Right cardiac atrium (tissue), 5 donors: ENCODE measurements at regions not wholly inside any gene's neighbourhood (a gene's known extent, or its start where the extent isn't known, plus 50 kb on each side); places are given as distances from the start of the nearest gene placed in this dataset.

Source experiments
- ATAC-seq, 2 donors: fragments of 200-7000 bp; cut with Tn5 transposase; one replicate each; pipeline versions ENCODE4 v1.8.0 to v1.9.1; 2020; ENCODE audit warnings: moderate library complexity in 2 of 2, mild to moderate bottlenecking in 1 of 2
- DNase-seq, 3 donors: peaks; one replicate each; pipeline ENCODE4 v3.0.0-alpha.2; 2020
- H3K27ac ChIP-seq: one replicate; pipeline ENCODE4 v1.5.1; 2013; ENCODE audit warnings: mild to moderate bottlenecking, low read length, control low read depth, moderate library complexity
- H3K27me3 ChIP-seq: one replicate; pipeline ENCODE4 v1.6.1; 2013; ENCODE audit not compliant: control insufficient read depth, insufficient read depth
- H3K4me1 ChIP-seq: one replicate; pipeline ENCODE4 v1.6.1; 2013; ENCODE audit warnings: low read length; ENCODE audit not compliant: control insufficient read depth, insufficient read depth
- H3K4me3 ChIP-seq: one replicate; pipeline ENCODE4 v1.5.1; 2013; ENCODE audit warnings: low read length, control low read depth
- H3K9me3 ChIP-seq: one replicate; pipeline ENCODE4 v1.6.1; 2013; ENCODE audit warnings: low read length; ENCODE audit not compliant: control insufficient read depth
- WGBS: extraction: QIAGEN DNeasy Blood & Tissue Kit; methylation state at CpG from one replicate; pipeline ENCODE4 v1.1.7; 2013; 5-methylcytosine and 5-hydroxymethylcytosine counted together
- intact Hi-C, 4 donors: fragments of 100-400 bp; cut with DNase I; formaldehyde crosslinking; loops; one replicate each; pipeline versions ENCODE4 v1.11.0 to v1.14.0; 2022 to 2023
- donor health status: healthy with polysubstance abuse.
- donor health status: DM: no; HTN: yes; CAD: no.
- donor health status: DM: no; HTN: no; CAD: no.
- donor health status: DM: no; HTN: yes; CAD: no; lungs with severe emphysema.
- donor health status: DM: yes; HTN: yes; CAD: no.

DNA sequence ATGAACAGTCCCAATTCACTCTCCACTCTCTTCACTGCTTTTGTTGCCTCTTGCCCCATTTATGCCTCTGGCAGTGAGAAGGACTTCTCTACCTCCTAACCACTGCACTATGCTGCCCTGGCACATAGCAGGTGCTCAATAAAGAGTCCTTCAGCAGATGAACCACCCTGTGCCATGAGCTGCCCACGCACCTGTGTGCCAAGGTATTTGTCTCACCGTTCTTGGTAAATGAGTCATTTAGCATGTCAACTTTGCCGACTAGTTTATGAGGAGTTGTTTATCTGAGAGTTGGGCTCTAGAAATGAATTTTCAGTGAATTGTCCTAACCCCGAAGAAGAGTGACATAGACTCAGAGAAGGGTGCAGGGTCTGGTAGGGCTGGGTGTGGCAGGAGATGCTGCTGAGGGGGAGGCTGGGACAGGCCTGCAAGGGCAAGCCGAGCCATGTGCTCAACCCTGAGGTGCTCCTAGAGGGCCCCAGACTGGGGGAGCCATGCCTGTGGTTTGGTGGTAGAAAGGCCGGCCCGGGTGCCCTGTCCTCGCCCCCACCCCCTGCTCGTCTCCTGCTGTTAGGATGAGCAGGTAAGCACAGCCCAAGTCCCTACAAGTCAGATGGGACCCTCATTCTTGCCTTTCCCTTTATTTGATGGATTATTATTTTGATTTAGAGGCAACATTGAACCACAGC is 654.5 kb downstream of the MATN1 start:
- intact Hi-C loops, result no loop called here
- no peak overlapping the region for H3K4me3 ChIP-seq
- 90% methylated on average over 9 of the region's 9 CpGs for WGBS
- H3K9me3 ChIP-seq, result no peaks in the 10 kb centered on the region
- H3K4me1 ChIP-seq, result no peaks in the 10 kb centered on the region
- ATAC-seq (no peak), DNase-seq (no peak)
- H3K27ac ChIP-seq, result no peak overlapping the region
- no peaks in the 10 kb centered on the region for H3K27me3 ChIP-seq

GRCh38 chr1:30064547-30064946 is 658.8 kb downstream of the MATN1 start:
- Histone ChIP-seq H3K27me3 (no peaks in the 10 kb centered on the region), H3K27ac (no peak overlapping the region), H3K9me3 (no peaks in the 10 kb centered on the region), H3K4me1 (no peaks in the 10 kb centered on the region), H3K4me3 (no peak overlapping the region)
- 68% methylated on average over 2 of the region's 2 CpGs for WGBS
- intact Hi-C loops, result no loop called here
- ATAC-seq (no peak), DNase-seq (no peak)

GRCh38 chr1:30063621-30064280 is 659.6 kb downstream of the MATN1 start:
- no peaks in the 10 kb centered on the region for H3K27me3 ChIP-seq
- ATAC-seq (no peak), DNase-seq (no peak)
- intact Hi-C loops, result no loop called here
- no peak overlapping the region for H3K4me3 ChIP-seq
- WGBS, result 80% methylated on average over 7 of the region's 7 CpGs
- no peaks in the 10 kb centered on the region for H3K9me3 ChIP-seq
- H3K27ac ChIP-seq, result no peak overlapping the region
- H3K4me1 ChIP-seq, result no peaks in the 10 kb centered on the region

- 73% methylated on average over 13 of the region's 13 CpGs for WGBS
- Histone ChIP-seq H3K9me3 (no peaks in the 10 kb centered on the region), H3K4me1 (no peaks in the 10 kb centered on the region), H3K27ac (no peak overlapping the region), H3K4me3 (no peak overlapping the region), H3K27me3 (no peaks in the 10 kb centered on the region)
- DNase-seq (no peak), ATAC-seq (no peak)
- intact Hi-C loops, result no loop called here
Measured at GRCh38 chr1:30061292-30062220, 661.8 kb downstream of the MATN1 start.

DNA sequence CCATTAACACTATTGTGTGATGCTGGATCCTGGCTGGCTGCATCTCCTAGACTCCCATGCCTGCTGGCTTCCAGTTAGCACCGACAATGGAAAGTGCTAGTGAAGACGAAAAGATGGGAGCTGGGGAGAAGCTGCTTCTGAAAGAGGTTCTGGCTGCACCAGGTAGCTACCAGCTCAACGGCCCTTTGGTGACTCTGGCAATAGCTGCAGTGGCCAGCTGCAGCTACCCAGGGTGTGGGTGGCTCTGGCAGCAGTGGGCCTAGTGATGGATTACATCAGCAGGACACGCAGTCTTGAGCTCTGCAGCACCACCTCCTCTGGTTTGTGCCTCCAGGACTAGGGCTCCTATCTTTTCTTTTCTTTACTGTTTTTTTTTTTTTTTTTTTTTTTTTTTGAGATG is 662.6 kb downstream of the MATN1 start:
- ATAC-seq (no peak), DNase-seq (no peak)
- intact Hi-C loops, result no loop called here
- no peaks in the 10 kb centered on the region for H3K9me3 ChIP-seq
- WGBS, result 74% methylated on average over 4 of the region's 4 CpGs
- H3K4me1 ChIP-seq, result no peaks in the 10 kb centered on the region
- no peak overlapping the region for H3K27ac ChIP-seq
- no peak overlapping the region for H3K4me3 ChIP-seq
- no peaks in the 10 kb centered on the region for H3K27me3 ChIP-seq

GRCh38 chr1:30058970-30059369 is 664.4 kb downstream of the MATN1 start:
- H3K27ac ChIP-seq, result no peak overlapping the region
- no peaks in the 10 kb centered on the region for H3K9me3 ChIP-seq
- H3K4me3 ChIP-seq, result no peak overlapping the region
- DNase-seq (no peak), ATAC-seq (no peak)
- H3K4me1 ChIP-seq, result no peaks in the 10 kb centered on the region
- 49% methylated on average over 4 of the region's 4 CpGs for WGBS
- H3K27me3 ChIP-seq, result no peaks in the 10 kb centered on the region
- intact Hi-C loops, result loop anchor here in 1 of 4 donors (5.0 kb wide), 1 partner anchor 613 kb away; no protein-coding TSS in a partner anchor

DNA sequence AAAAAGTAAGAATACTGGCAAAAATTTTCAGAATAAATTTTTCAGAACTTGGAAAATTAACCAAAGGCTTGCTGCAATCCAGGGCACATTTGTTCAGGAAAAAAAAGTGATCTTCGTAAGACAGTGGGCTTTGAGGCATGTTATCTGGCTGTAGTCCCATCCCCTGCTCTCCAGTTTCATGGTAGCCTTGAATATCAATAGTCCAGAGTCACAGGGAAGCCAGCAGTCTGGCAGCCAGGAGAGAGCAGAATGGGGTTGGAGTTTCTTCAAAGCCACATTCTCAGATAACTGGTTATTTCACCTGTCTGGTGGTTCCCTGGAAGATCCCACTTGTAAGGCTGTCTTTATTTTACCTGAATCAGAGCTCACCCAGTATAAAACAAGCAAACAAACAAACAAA is 669.3 kb downstream of the MATN1 start:
- no peak overlapping the region for H3K27ac ChIP-seq
- intact Hi-C loops, result no loop called here
- DNase-seq, result no peak
- no peaks in the 10 kb centered on the region for H3K27me3 ChIP-seq
- H3K4me1 ChIP-seq, result no peaks in the 10 kb centered on the region
- ATAC-seq, result no peak
- 56% methylated on average over 1 of the region's 1 CpG for WGBS
- no peak overlapping the region for H3K4me3 ChIP-seq
- no peaks in the 10 kb centered on the region for H3K9me3 ChIP-seq

DNA sequence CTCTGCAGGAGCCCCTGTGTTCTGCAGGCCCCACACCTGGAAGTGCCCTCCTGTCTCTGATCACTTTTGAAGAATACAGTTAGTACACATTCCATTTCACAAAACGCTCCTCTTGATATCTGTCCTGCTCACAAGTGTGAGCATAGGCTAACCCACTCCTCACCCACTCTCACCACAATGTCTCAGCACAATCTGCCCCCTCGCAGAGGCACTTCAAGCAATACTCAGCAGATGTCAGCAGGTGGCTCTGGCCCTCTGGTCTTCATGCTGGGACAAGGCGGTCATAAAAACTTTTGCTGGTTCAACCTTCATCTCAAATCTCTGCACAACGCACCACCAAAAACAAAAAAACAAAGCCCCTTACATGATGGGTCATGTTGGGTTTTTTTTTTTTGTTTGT is 671.2 kb downstream of the MATN1 start:
- no peak for DNase-seq
- H3K27me3 ChIP-seq, result no peaks in the 10 kb centered on the region
- no peaks in the 10 kb centered on the region for H3K9me3 ChIP-seq
- H3K4me1 ChIP-seq, result no peaks in the 10 kb centered on the region
- H3K27ac ChIP-seq, result no peak overlapping the region
- WGBS, result 39% methylated on average over 4 of the region's 4 CpGs
- no peak for ATAC-seq
- intact Hi-C loops, result no loop called here
- no peak overlapping the region for H3K4me3 ChIP-seq

DNA sequence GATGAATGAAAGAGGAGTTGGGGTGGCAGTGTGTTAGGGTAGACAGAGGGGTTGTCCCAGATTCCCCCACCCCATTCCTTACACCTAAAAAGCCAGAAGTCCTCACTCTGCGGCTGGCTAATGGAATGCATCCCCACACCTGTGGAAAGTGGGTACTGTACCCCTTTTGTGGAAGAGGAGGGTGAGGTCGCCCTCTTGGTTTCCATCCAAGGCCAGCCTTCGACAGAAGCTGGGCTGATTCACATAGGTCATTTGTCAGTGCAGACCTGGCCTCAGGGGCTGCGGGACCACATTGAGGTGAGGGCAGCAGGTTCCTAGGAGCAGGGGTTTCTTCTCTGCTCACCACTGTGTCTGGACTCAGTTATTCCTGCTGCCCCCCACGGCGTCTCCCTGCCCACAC is 671.6 kb downstream of the MATN1 start:
- no peaks in the 10 kb centered on the region for H3K4me1 ChIP-seq
- no peak overlapping the region for H3K27ac ChIP-seq
- no peaks in the 10 kb centered on the region for H3K27me3 ChIP-seq
- WGBS, result 87% methylated on average over 6 of the region's 6 CpGs
- no peak for ATAC-seq
- no peak overlapping the region for H3K4me3 ChIP-seq
- intact Hi-C loops, result no loop called here
- no peaks in the 10 kb centered on the region for H3K9me3 ChIP-seq
- no peak for DNase-seq

DNA sequence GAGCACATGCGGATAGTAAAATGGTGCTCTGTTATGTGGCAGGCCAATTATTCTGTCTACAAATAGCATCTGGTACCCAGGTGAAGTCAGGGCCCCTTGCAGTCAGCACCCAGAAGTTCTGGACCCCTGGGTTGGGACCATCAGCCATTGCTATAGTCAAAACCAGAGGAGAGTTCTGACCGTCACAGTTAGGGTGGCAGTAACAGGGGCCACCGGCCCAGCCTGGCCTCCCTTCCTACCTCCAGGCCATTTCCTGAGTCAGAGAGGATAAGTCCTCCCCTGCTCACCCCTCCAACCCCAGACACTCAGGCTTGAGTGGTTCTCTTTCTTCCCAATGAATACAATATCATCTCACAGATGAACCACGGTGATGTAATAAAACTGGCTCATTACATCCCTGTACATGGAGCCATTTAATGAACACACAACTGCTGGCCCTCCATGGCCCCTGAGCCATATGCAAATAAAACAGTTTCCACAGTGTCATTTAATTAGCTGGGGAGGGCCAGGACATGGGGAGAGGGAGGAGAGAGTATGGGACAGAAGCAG is 673.6 kb downstream of the MATN1 start:
- no peaks in the 10 kb centered on the region for H3K4me1 ChIP-seq
- WGBS, result 79% methylated on average over 4 of the region's 4 CpGs
- H3K27me3 ChIP-seq, result no peaks in the 10 kb centered on the region
- ATAC-seq (no peak), DNase-seq (no peak)
- intact Hi-C loops, result no loop called here
- no peaks in the 10 kb centered on the region for H3K9me3 ChIP-seq
- no peak overlapping the region for H3K27ac ChIP-seq
- no peak overlapping the region for H3K4me3 ChIP-seq

DNA sequence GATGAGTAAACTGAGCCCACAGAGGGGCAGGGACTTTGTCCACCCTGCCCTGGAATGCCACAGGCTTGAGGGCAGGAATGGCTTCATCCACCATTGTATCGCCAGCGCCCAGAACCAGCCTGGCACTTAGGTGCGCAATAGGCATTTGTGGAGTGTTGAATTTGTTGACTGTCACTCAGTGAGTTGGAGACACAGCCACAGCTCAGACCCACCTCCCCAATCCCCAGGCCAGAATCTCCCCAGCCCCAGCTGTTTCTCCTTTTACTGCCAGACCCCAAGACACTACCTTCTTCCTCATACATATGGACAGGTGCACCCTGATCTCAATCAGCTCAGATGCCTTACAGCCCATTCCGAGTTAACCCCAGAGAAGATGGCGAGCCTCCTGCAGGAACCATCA is 674.5 kb downstream of the MATN1 start:
- H3K4me1 ChIP-seq, result no peaks in the 10 kb centered on the region
- DNase-seq, result no peak
- intact Hi-C loops, result no loop called here
- no peak for ATAC-seq
- H3K27ac ChIP-seq, result no peak overlapping the region
- 95% methylated on average over 5 of the region's 5 CpGs for WGBS
- no peak overlapping the region for H3K4me3 ChIP-seq
- no peaks in the 10 kb centered on the region for H3K9me3 ChIP-seq
- no peaks in the 10 kb centered on the region for H3K27me3 ChIP-seq
